Fibroblast of lung (primary cell): ENCODE measurements at regions not wholly inside any gene's neighbourhood (a gene's known extent, or its start where the extent isn't known, plus 50 kb on each side); places are given as distances from the start of the nearest gene placed in this dataset.

Source experiments
- DNase-seq, 2 donors: peaks; one replicate each; pipeline versions ENCODE4 v3.0.0 to v3.0.0-alpha.2; 2010; ENCODE audit warnings: low read depth in 2 of 2
- H2AFZ ChIP-seq: 2 replicates; pipeline ENCODE4 v1.5.1; 2012; ENCODE audit warnings: low read length, control low read depth, inconsistent platforms
- H3K27ac ChIP-seq: 2 replicates; pipeline ENCODE4 v1.5.1; 2011; ENCODE audit warnings: low read length, control low read depth; ENCODE audit not compliant: insufficient read depth
- H3K27me3 ChIP-seq: 2 replicates; pipeline ENCODE4 v1.5.1; 2011; ENCODE audit warnings: mild to moderate bottlenecking, low read length; ENCODE audit not compliant: control insufficient read depth, insufficient read depth
- H3K36me3 ChIP-seq: 2 replicates; pipeline ENCODE4 v1.5.1; 2011; ENCODE audit warnings: low read length; ENCODE audit not compliant: control insufficient read depth, insufficient read depth
- H3K4me1 ChIP-seq: 2 replicates; pipeline ENCODE4 v1.5.1; 2011; ENCODE audit warnings: low read length; ENCODE audit not compliant: control insufficient read depth, insufficient read depth; ENCODE audit errors: extremely low read depth
- H3K4me2 ChIP-seq: 2 replicates; pipeline ENCODE4 v1.5.1; 2011; ENCODE audit warnings: low read length, control low read depth; ENCODE audit not compliant: insufficient read depth; ENCODE audit errors: extremely low read depth
- H3K4me3 ChIP-seq, 4 experiments: fragments of 200-600 bp in 1 of 4; sonication (generic) in 1 of 4; replicated peaks in 1 of 4; 2 replicates each; pipeline ENCODE4 v1.5.1; 2011 to 2016; ENCODE audit warnings: low read length in 4 of 4, low read depth in 3 of 4, mild to moderate bottlenecking in 3 of 4, control low read depth in 2 of 4, inconsistent platforms in 1 of 4, mixed read lengths in 1 of 4; ENCODE audit not compliant: insufficient read depth in 1 of 4; ENCODE audit errors: control extremely low read depth in 1 of 4
- H3K79me2 ChIP-seq: 2 replicates; pipeline ENCODE4 v1.5.1; 2012; ENCODE audit warnings: mild to moderate bottlenecking, low read length, inconsistent platforms; ENCODE audit not compliant: control insufficient read depth, insufficient read depth
- H3K9ac ChIP-seq: 2 replicates; pipeline ENCODE4 v1.5.1; 2011; ENCODE audit warnings: mild to moderate bottlenecking, low read length, control low read depth; ENCODE audit not compliant: insufficient read depth
- H3K9me3 ChIP-seq: 2 replicates; pipeline ENCODE4 v1.5.1; 2012; ENCODE audit warnings: low read depth, low read length; ENCODE audit not compliant: control insufficient read depth, insufficient read depth
- H4K20me1 ChIP-seq: 2 replicates; pipeline ENCODE4 v1.5.1; 2011; ENCODE audit warnings: low read length; ENCODE audit not compliant: control insufficient read depth, insufficient read depth; ENCODE audit errors: extremely low read depth
- CTCF ChIP-seq, 2 donors: IDR thresholded peaks in 1 of 2; conservative IDR thresholded peaks in 1 of 2; 1 replicate in 1 of 2; 2 replicates in 1 of 2; pipeline ENCODE4 v1.5.1; 2011 to 2012; ENCODE audit warnings: low read length in 2 of 2, control low read depth in 1 of 2, inconsistent platforms in 1 of 2, low read depth in 1 of 2, mild to moderate bottlenecking in 1 of 2
- EZH2 ChIP-seq: IDR thresholded peaks from 2 replicates; pipeline ENCODE4 v1.5.1; 2012; ENCODE audit warnings: low read length, control low read depth, mild to moderate bottlenecking; ENCODE audit errors: missing control alignments

DNA sequence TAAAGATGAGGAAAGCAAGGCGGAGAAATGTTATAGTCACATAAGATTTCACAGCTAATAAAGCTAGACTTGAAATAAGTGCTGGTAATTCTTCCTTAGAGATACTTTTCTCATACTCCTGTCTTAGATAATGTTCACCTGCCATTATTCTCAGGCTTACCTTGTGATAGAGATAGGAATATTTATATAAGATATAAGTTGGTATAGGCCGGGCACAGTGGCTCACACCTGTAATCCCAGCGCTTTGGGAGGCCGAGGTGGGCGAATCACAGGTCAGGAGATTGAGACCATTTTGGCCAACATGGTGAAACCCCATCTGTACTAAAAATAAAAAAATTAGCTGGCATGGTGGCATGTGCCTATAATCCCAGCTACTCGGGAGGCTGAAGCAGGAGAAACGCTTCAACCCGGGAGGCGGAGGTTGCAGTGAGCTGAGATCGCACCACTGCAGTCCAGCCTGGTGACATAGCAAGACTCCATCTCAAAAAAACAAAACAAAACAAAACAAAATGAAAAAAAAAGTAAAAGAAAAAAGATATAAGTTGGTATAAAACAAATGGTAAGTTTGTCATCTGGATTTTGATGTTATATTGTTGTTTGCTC, 1918.4 kb downstream of the MAT2B start:
- DNase-seq, result no peak
- H3K36me3 ChIP-seq, result no peaks in the 10 kb centered on the region
- no peak overlapping the region for H2AFZ ChIP-seq
- H3K4me2 ChIP-seq, result no peak overlapping the region
- no peaks in the 10 kb centered on the region for H4K20me1 ChIP-seq
- H3K27me3 ChIP-seq, result no peaks in the 10 kb centered on the region
- H3K79me2 ChIP-seq, result no peaks in the 10 kb centered on the region
- no peak overlapping the region for H3K9ac ChIP-seq
- H3K4me3 ChIP-seq, result no peak overlapping the region
- H3K4me1 ChIP-seq, result no peaks in the 10 kb centered on the region
- no peak overlapping the region for H3K27ac ChIP-seq
- no peak for TF ChIP-seq EZH2
- no peak for TF ChIP-seq CTCF (conservative IDR thresholded peaks at IDR 0.05 in 1 of 2, IDR thresholded peaks at IDR 0.05 in 1 of 2; ENCODE audit: low read depth in 1 of 2, low read length in 2 of 2)
- no peaks in the 10 kb centered on the region for H3K9me3 ChIP-seq

DNA sequence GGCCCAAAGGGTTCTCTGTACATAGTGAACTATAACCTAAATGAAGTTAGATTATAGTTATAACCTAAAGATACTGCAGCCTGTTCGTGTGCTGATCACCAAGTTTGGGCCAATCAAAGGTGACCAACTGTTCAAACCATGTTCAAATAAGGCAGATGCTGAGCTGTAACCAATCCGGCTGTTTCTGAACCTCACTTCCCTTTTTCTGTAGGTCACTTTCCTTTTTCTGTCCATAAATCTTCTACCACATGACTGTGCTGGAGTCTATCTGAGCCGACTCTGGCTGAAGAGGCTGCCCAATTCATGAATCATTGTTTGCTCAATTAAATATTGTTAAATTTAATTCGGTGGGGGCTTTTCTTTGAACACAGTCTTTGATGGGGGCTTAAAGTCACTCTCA, 1920.2 kb downstream of the MAT2B start:
- DNase-seq, result no peak
- H3K9ac ChIP-seq, result no peak overlapping the region
- H3K4me2 ChIP-seq, result no peak overlapping the region
- no peaks in the 10 kb centered on the region for H3K4me1 ChIP-seq
- no peak overlapping the region for H3K27ac ChIP-seq
- H4K20me1 ChIP-seq, result no peaks in the 10 kb centered on the region
- no peak overlapping the region for H2AFZ ChIP-seq
- H3K36me3 ChIP-seq, result no peaks in the 10 kb centered on the region
- TF ChIP-seq EZH2 (no peak), CTCF (conservative IDR thresholded peaks at IDR 0.05 in 1 of 2, IDR thresholded peaks at IDR 0.05 in 1 of 2; ENCODE audit: low read depth in 1 of 2, low read length in 2 of 2) (no peak)
- no peaks in the 10 kb centered on the region for H3K79me2 ChIP-seq
- H3K27me3 ChIP-seq, result no peaks in the 10 kb centered on the region
- H3K4me3 ChIP-seq, result no peak overlapping the region
- no peaks in the 10 kb centered on the region for H3K9me3 ChIP-seq

GRCh38 chr5:165448753-165449152, 1943.3 kb downstream of the MAT2B start:
- Histone ChIP-seq H4K20me1 (no peaks in the 10 kb centered on the region), H3K27me3 (no peaks in the 10 kb centered on the region), H3K4me2 (no peak overlapping the region), H3K27ac (no peak overlapping the region), H3K36me3 (no peaks in the 10 kb centered on the region), H3K4me1 (no peaks in the 10 kb centered on the region), H3K79me2 (no peaks in the 10 kb centered on the region), H3K4me3 (no peak overlapping the region), H3K9me3 (no peaks in the 10 kb centered on the region), H2AFZ (no peak overlapping the region), H3K9ac (no peak overlapping the region)
- peak in 1 of 2 donors; percentile 4 for DNase-seq
- TF ChIP-seq CTCF (conservative IDR thresholded peaks at IDR 0.05 in 1 of 2, IDR thresholded peaks at IDR 0.05 in 1 of 2; ENCODE audit: low read depth in 1 of 2, low read length in 2 of 2), result no peak
- TF ChIP-seq EZH2, result no peak
